Stromal cell of bone marrow (primary cell): ENCODE measurements at regions not wholly inside any gene's neighbourhood (a gene's known extent, or its start where the extent isn't known, plus 50 kb on each side); places are given as distances from the start of the nearest gene placed in this dataset.

Experiments
- DNase-seq: peaks from one replicate; pipeline ENCODE4 v3.0.0-alpha.2; 2012; ENCODE audit warnings: low read depth

DNA sequence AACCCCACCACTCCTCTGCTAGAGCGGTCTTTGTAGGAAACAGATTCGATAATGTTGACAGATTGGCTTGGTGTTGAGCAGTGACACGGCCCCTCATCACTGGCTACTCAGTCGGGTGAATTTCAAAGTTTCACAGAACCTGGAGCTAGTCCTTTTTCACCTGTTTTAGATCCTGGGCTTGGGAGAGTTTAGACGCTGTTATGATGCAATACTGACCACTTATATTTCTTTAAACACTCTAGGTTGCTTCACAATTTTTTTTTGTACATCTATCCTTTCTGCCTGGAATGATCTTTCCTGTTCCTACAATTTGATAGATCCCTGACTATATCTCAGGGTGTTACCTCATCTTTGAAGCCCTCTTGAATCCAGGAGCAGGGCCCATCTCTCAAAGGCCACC is 97.1 kb upstream of the ATP10A start:
- DNase-seq, result no peak

DNA sequence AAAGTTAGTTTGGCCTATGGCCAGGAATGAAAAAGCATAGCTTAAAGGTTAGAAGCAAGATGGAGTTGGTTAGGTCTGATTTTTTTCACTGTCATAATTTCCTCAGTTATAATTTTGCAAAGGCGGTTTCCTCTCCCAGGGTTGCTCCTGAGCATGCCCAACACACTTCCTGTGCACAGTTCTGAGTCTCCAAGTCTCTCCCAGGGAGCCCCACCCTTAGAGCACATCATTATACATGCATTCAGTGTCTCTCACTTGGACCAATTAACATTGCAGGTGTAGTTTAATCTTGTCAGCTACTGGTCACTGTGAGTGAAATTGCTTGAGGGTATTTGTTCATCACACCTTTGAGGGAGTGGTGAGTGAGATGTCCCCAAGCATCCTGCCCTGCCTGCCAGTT is 96.0 kb upstream of the ATP10A start:
- DNase-seq, result no peak

DNA sequence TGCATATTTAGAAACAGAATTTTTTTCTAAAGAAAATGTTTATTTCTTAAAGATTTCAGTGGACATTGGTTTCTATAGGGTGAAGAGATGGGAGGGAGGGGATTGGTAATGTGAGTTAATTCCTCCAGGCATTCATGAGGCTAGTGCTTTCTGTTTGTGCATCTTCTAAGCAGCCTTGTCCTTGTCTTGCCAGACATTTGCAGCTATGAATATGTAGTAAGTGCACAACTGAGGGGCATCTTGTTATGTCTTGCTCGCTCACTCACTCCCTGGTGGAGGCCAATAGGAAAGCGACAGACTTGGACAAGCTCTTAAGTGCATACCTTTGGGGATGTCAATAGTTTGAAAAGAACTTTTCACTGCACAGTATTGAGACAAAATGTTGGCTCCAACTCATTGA is 92.5 kb upstream of the ATP10A start:
- DNase-seq, result no peak

DNA sequence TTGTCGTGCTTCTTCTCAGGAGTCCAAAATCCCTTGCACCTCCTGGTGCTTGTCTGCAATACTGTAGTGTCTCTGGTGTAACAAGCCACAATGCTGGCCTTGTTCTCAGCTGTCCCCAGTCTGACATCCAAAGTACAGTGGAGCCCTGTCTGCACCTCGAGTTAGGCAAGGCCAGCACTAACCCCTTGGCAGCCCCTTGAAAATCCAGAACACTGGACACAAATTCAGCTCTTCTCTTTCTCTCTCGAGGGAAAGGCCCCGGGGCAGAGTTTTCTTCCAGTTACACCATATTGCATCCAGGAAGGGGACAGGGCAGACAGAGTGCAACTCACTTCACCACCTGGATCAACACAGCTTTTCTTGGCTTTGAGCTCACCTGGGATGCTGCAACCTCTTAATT is 91.3 kb upstream of the ATP10A start:
- no peak for DNase-seq

DNA sequence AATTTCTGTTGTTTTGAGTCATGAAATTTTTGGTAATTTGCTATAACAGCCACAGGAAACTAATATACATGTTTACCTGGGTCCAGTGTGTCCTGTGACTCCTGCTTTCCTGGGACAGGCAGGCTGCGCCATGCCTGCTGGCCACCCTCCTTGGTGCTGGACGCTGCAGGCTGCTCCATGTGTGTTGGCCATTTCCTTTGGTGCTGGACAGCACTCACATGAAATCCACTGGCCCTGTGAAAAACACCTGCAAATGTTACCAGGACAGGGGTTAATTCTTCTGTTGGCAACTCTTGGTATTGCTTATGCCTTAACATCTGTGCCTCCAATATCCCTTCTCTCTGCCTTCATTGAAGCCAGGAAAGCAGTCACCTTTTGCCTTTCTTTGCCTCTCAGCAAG is 86.9 kb upstream of the ATP10A start:
- DNase-seq, result no peak

DNA sequence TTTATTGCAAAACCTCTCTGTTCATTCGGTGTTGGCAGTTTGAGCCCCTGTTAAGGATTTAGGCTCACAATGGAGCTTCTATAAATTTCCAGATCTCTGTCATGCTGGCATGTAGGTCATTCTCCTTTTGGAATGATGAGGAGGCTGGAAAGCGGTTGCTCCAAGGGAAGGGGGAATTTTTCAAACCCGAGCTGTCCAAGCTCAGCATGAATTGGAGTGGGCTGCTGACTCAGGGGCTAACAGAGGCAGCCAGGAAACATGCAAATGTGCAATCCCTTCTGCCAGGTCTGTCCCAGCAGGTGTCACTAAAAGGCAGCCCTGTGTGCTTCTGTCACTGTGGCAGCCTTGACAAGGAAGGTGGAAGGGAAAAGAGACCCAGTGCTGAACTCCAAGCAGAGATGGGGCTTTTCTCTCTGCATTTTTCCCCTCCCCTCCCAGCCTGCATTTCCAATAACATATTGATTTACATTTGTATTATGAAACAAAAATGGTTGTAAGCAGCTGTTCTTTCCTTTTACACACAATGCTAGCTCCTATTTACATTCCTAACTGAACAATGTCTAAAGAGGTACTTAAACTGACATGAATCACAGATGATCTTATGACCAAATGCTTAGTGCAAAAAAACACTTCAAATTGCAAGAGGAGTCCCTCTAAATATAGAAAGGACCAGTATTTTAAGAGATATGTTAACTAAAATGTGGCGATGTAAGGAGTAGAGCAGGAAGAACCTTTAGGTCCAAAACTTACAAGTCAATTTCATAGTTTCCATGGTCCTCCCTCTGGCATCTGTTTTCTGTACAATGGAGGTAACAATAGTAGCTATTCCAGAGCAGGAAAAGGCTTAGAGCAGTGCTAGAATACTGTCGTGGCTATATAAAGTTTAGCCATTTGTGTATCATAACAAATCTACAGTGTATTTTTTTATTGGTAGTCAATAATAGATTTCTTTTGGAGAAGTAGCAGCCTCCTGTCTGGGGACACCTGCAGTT is 84.5 kb upstream of the ATP10A start:
- no peak for DNase-seq

DNA sequence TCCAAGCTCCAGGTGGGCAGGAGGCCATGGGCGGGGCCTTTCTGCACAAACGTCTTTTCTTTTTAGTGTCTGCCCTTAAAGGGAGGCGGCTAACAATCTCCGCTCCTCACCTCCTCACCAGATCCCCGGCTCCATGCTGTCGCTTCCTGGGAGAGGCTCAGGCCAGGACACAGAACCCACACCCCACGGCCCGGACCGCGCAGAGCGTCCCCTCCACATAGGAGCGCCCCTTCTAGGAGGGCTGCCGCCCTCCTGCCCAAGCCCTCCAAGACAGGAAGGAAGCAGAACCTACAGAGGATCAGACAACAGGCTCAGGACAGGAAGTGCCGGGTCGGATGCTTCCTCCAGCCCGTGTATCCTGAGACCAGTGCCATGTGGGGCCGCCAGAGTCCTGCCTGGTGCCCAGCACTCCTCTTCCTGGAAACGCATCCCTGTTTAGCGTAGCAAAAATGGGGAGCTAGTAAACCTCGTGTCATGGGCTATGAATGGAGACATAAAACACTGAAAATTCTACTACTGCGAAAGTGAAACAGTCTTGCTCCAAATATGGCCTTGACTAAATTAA is 83.2 kb upstream of the ATP10A start:
- DNase-seq, result no peak

DNA sequence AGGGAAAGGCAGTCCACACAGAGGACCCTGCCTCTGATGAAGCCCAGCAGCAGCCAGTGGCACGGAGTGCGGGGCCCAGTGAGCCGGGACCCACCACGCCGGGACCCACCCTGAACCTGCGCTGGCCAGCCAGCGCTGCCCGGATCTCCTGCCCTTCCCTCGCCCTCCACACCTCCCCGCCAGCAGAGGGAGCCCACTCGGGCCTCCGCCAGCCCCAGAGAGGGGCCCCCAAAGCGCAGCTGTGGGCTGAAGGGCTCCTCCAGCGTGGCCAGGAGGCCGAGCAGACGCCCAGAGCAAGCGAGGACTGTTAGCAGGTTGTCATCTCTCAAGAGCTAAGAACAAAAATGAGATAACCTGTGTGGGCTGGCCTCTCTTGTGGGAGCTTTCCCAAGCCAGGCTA is 81.3 kb upstream of the ATP10A start:
- DNase-seq, result no peak

DNA sequence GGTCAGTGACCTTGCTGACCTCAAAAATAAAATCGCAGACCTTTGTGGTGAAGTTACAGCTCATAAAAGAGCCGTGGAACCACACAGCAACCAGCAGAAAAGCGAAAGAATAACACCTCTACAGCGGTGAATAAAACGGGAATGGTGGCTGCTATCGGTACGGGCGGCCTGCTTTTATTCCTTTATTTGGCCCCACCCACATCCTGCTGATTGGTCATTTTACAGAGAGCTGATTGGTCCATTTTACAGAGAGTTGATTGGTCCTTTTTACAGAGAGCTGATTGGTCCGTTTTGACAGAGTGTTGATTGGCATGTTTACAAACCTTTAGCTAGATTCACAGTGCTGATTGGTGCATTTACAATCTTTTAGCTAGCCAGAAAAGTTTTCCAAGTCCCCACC is 80.7 kb upstream of the ATP10A start:
- no peak for DNase-seq

DNA sequence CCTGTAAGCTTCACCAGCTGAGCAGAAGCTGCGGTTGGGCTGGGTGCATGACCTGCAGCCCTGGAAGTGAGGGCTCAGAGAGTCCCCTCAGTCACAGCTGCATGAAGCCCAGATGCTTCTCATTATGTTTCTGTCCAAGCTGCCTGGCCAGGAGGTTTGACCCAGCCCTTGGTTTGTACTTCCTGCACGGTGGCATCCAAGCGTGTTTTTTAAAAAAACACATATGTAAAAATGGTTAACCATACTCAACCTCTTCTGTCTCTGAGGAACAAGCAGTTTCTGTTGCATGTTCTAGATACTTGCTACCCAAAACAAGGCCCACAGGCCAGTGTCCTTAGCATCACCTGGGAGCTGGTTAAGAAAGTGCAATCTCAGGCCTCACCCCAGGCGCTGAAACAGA is 76.0 kb upstream of the ATP10A start:
- DNase-seq, result no peak

DNA sequence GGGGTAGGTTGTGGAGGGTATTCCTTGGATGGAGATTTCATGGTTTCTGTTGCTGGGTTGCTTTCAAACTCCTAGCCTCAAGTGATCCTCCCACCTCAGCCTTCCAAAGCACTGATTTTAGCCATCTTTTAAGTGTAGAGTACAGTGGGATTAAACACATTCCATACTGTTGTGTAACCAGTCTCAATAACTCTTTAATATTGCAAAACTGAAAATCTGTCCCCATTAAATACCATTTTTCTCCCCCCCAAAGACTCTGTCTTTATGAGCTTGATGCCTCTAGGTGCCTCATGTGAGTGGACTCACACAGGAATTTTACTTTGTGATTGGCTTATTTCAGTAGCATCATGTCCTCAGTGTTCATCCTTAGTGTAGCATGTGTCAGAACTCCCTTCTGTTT is 74.7 kb upstream of the ATP10A start:
- DNase-seq, result no peak

DNA sequence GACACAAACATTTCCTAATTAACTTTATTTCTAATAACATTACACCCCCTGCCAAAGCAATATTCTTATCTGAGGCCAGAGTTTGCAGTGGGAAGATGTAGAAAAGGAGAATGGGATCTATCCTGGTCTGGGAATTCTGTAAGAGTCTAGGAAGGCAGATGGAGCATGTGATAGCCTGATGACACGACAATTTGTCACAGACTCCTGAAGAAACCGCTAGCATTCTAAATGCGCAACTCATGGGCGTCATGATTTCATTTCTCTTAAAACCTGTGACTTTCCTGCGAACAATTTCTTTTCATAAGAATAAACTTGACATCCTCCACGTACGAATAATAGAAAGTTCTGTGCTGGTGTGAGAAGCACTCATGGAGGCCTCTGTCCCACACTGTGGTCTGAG is 72.9 kb upstream of the ATP10A start:
- no peak for DNase-seq

DNA sequence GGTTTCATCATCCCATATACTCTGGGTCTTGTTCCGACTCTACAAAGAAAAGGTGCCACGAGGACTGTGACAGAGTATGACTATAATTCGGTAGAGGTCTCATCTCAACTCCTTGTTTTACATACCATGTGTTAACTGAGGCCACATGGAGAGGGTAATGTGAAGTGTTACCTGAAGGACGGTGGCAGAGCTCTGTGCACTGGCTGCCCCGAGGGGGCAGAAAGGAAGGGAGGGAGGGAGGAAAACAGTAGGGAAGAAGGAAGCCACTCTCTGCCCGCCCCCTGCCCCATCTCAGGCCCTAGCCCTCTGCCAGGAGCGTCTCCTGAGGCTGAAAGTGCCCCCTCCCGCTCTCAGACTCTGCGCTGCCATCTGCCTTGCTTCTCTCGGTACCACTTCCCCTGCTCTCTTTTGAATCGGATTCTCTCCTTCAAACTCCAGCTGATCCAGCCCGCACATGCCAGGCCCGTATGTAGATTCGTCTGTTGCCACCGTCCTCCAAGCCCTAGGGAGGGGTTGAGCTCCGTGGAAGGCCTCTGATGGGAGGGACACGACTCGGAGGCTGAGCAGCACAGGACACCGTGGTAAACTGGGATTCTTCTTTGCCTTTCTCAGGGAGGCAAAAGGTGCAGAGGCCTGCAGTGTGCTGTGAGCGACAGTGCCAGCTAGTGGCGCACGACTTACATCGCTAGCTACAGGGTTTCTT is 70.5 kb upstream of the ATP10A start:
- peak; percentile 72 for DNase-seq

DNA sequence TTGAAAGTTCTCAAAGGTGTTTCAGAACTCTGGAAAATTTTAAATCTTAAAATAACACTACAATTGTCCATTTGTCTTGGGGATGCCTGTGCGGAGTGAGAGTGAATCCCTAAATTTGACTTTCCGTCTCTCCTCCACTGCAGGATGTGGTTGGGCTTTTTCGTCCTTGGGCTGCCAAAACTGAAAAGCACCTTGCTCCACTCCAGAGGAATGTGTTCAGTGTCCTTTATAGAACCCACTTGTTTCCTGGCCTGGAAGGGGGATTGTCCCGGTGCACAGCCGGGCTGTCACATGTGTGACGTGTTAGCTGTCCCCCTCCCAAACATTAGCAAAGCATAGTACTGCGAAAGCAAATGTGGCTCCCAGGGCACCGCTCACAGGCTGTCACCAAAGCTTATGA is 69.6 kb upstream of the ATP10A start:
- no peak for DNase-seq

DNA sequence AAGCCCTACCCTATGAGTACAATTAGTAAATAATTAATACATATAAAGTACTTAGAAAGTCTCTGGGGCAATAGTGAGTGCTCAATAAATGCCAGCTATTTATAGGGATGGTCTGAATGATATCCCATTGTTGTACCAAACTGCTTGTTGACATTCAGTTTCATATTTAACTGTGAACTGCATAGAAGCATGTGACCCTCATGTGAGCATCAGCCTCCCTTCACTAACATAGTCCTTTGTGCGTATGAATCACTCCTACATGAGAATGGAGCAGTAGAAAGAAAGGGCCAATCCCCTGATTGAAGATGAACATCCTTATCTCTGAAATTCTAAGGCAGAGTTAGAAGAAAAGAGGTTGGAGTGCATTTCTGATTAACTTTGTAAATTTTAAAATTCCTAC is 68.7 kb upstream of the ATP10A start:
- peak; percentile 14 for DNase-seq

DNA sequence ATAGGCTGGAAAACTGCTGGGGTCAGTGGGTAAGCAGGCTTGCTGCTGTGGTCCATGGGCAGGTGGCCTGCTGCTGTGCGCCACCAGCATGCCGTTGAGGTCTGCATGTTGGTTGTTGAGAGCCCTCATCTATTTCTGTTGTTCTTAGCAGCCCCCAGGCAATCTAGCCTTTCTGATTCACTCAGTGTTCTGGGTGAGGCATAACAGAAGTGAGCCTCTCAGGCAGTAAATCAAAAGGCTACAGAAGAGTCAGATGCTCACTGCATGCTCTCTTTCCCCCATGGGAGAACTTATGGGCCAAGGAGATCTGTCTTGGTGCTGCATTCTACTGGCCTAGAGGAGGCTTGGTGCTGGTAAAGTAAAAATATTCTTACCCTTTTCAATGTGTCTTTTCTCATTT is 67.8 kb upstream of the ATP10A start:
- no peak for DNase-seq
